GM19023 (cell line): ENCODE measurements at regions not wholly inside any gene's neighbourhood (a gene's known extent, or its start where the extent isn't known, plus 50 kb on each side); places are given as distances from the start of the nearest gene placed in this dataset.

Source experiments
- ATAC-seq: cut with Tn5 transposase; IDR thresholded peaks from one replicate; pipeline ENCODE4 v1.9.1; 2021; ENCODE audit warnings: mild to moderate bottlenecking, moderate library complexity; ENCODE audit not compliant: unreplicated experiment

- no peak for ATAC-seq
Observed at GRCh38 chrX:79300856-79301255, 66.3 kb downstream of the ITM2A start.

GRCh38 chrX:79290596-79290995, 76.5 kb downstream of the ITM2A start:
- no peak for ATAC-seq

- no peak for ATAC-seq
Observed at GRCh38 chrX:79288733-79289132, 78.4 kb downstream of the ITM2A start.

DNA sequence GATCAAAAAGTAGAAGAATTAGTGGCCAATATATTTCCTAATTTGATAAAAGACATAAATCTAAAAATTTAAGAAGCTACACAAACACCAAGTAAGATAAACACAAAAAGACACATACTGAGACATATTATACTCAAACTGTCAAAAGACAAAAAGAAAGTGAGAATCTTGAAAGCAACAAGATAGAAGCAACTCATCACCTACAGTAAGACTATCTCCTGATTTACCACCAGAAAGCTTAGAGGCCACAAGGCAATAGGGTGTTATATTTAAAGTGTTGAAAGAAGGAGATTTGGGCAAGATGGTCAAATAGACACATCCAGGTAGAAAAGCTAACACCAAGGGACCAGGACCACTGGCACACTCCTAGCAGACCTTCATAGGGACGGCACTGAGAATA, 79.4 kb downstream of the ITM2A start:
- ATAC-seq, result no peak

GRCh38 chrX:79281775-79282174, 85.4 kb downstream of the ITM2A start:
- ATAC-seq, result no peak

GRCh38 chrX:79270401-79270800, 96.7 kb downstream of the ITM2A start:
- peak; percentile 99 for ATAC-seq

DNA sequence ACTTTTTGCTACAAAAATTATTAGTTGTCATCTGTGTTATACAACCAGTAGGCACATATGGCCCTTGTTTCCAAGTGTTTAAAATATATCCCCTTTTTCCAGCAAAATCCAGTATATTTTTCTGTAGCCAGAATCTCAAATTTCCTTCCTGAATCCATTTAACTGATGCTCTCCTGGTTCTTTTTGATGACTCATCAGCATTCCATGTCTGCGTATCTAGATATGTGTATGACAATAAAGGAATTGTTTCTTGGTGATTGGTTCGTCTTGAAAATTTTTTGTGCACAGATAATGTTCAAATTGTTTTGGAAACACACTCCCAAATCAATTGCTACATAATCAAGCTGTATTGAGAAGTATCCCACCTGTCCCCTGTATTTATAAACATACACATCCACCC, 98.3 kb downstream of the ITM2A start:
- no peak for ATAC-seq

DNA sequence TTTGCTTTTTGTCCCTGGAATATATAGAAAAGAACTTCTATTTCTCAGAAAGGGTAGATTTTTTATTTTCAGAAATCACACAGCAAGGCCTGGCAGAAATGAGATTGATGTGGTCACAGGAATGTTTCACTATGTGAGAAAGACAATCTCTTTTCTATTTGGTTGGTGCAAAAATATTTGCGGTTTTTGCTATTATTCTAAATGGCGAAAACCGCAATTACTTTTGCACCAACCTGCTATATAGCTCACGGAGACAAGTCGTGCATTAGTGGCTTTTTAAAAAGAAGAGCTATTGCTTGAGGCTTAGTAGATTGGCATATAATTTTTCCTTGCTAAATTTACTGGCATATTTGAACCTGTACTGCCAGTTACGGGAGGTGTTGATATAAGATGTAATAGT, 100.4 kb downstream of the ITM2A start:
- no peak for ATAC-seq

GRCh38 chrX:79263550-79263949, 103.6 kb downstream of the ITM2A start:
- no peak for ATAC-seq

GRCh38 chrX:79259073-79259689, 108.0 kb downstream of the ITM2A start:
- ATAC-seq, result peak; percentile 94

GRCh38 chrX:79243691-79244090, 99.2 kb downstream of the GPR174 start:
- ATAC-seq, result no peak

DNA sequence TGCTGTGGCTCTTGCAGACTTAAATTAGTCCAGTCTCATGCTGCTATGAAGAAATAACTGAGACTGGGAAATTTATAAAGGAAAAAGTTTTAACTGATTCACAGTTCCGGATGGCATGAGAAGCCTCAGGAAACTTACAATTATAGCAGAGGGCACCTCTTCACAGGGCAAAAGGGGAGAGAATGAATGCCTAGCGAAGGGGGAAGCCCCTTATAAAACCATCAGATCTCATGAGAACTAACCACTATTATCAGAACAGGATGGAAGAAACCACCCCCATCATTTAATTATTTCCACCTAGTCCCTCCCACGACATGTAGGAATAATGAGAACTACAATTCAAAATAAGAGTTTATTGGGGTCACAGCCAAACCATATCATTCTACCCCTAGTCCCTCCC, 91.4 kb downstream of the GPR174 start:
- no peak for ATAC-seq

DNA sequence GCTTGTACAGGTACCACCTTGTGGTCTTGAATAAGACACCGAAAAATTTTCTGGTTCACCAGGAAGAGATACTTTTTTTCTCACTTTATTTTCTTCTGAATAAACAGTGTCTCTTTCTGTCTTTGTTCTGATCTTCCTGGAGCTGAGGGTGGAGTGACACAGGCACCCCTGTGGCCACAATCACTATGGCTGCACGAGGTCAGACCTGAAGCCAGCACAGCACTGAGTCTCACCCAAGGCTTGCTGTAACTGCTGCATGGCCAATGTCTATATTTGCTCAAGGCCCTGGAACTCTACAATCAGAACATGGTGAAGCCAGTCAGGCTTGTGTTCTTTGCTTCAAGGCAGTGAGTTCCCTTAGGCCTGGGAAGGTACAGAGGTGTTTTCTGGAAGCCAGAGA, 87.2 kb downstream of the GPR174 start:
- ATAC-seq, result no peak
